HFF-Myc (cell line): ENCODE measurements at regions not wholly inside any gene's neighbourhood (a gene's known extent, or its start where the extent isn't known, plus 50 kb on each side); places are given as distances from the start of the nearest gene placed in this dataset.

Experiments used
- DNase-seq: peaks from one replicate; pipeline ENCODE4 v3.0.0-alpha.2; 2011; ENCODE audit warnings: low read depth; ENCODE audit errors: extremely low read depth
- H3K4me3 ChIP-seq: replicated peaks from 2 replicates; pipeline ENCODE4 v1.5.1; 2011; ENCODE audit warnings: low read depth, mild to moderate bottlenecking, control low read depth, low read length
- TF ChIP-seq, protein P1 (sequence below): IDR thresholded peaks from 2 replicates; pipeline ENCODE4 v1.5.1; 2012; ENCODE audit warnings: mild to moderate bottlenecking, low read depth, low read length, control low read depth; ENCODE audit errors: missing control alignments

DNA sequence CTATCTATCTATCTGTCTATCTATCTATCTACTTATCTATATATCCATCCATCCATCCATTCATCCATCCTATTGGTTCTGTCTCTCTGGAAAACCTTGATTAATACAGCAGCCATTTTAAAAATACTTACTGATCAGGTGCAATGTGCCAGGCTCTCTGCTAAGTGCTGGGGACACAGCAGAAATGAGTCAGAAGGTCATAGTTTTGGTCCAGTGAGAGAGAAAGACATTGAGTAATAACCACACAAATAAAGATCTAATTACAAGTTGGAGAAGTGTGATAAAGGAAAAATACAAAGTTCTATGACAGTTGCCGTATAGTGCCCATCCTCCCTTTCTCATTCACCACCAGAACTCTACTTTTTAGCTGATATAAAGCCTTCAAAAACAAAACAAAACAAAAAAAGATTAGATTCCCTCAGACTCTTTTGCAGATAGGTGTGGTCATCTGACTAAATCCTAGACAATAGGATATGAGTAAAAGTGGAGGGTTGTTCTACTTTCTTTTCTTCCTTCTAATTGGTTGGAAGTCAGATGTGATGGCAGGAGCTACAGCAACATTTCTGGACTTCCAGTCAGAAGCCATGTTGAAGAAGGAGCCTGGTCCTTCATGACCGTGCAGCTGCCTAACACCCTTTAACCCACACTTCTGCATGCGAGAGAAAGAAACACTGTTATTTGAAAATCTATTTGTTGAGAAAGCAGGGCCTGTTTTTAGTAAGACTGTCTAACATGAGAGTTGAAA, 72.0 kb upstream of the TOX3 start:
- TF ChIP-seq, protein P1, sequence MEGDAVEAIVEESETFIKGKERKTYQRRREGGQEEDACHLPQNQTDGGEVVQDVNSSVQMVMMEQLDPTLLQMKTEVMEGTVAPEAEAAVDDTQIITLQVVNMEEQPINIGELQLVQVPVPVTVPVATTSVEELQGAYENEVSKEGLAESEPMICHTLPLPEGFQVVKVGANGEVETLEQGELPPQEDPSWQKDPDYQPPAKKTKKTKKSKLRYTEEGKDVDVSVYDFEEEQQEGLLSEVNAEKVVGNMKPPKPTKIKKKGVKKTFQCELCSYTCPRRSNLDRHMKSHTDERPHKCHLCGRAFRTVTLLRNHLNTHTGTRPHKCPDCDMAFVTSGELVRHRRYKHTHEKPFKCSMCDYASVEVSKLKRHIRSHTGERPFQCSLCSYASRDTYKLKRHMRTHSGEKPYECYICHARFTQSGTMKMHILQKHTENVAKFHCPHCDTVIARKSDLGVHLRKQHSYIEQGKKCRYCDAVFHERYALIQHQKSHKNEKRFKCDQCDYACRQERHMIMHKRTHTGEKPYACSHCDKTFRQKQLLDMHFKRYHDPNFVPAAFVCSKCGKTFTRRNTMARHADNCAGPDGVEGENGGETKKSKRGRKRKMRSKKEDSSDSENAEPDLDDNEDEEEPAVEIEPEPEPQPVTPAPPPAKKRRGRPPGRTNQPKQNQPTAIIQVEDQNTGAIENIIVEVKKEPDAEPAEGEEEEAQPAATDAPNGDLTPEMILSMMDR = no peak
- no peak for DNase-seq
- H3K4me3 ChIP-seq = no peak overlapping the region

DNA sequence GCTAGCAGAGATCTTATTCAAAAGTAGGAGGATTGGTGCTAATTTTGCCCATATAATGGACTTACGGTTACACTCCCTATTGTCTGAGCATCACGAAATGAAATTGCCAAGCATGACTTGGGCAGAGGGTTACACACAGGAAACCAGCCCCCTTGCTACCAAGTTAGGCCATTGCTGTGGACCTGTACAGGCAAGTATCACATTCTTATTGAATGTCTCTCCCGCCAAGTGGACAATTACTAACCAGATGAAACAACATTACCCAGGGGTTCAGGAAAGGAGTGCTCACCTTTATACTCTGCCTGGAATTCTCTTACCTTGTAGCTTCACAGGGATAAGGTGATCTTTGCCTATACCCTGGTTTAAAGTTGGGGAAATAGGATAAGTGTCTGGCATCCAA, 70.6 kb upstream of the TOX3 start:
- TF ChIP-seq, protein P1 = no peak
- no peak overlapping the region for H3K4me3 ChIP-seq
- no peak for DNase-seq

DNA sequence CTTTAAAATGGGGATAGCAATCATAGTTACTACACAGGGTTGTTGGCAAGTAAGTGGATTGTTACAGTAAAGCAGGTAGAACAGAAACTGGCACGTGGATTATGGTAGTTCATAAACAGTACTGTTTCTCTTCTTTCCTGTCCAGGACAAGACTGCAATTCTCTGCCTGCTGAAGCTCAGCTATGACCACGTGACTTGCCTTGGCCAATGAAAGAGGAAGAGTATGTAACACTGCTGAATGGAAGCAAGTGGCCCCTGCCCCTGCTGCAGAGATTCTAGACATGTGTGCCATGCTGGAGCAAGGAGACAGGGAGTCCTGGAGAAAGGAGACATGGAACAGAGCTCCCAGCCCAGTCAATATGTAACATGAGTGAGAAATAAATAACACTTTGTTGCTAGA, 66.6 kb upstream of the TOX3 start:
- H3K4me3 ChIP-seq = no peak overlapping the region
- no peak for DNase-seq
- TF ChIP-seq, protein P1 = no peak

DNA sequence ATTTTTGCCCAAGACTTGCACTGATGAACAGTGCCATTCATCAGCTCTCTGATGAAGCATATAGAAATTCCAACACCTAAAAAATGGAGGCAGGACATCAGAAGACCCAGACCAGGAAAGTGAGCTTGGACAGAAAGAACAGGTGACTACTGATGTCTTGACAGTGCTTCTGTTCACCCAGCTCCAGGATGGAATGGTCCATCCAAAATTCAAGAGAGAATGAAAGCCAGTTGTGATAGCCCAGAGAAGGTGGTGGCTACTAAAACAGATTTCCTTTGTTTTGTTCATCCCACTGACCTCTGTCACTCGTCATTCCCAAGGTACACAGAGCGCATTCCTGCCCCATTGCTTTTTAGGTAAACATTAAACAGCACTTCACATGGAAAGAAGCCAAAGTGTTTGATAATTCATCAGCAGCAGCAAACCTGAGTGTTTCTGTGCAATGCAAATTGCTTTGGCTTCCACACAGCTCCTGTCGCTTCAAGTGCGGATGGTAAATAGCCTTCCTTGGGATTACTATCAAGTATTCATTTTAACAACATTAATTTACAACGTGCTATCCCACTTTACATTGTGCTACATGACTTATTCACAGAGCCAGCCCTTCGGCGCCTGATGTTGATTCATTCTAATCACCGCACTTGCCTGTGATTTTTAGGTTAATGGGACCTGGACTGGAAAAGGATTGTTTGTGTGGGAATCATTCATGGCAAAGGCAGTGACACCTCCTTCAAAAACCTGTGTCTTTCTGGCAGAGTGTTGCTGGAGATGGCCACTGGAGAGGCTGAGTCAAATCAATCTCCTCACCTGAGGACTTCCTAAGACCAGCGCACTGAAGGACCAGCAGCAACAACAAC, 65.1 kb upstream of the TOX3 start:
- TF ChIP-seq, protein P1 = no peak
- DNase-seq = no peak
- no peak overlapping the region for H3K4me3 ChIP-seq

DNA sequence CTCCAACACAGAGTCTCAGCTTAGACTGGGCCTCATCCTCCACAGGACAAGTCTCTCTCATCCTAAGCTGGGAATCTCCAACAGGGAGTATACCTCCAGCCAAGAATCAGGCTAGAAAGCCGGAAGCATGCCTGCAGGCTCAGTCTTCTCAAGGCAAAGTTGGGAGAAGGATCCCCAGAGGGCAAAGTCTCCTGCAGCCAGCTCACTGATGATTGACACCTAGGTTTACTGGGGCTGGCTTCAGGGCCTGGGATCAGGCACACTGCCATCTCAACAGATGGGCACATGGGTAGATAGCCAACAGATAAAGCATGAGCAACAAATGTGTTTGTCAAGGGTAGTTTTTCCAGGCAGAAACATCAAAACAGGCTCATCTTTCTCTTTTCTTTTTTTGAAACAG, 56.1 kb upstream of the TOX3 start:
- no peak for DNase-seq
- TF ChIP-seq, protein P1 = no peak
- no peak overlapping the region for H3K4me3 ChIP-seq

DNA sequence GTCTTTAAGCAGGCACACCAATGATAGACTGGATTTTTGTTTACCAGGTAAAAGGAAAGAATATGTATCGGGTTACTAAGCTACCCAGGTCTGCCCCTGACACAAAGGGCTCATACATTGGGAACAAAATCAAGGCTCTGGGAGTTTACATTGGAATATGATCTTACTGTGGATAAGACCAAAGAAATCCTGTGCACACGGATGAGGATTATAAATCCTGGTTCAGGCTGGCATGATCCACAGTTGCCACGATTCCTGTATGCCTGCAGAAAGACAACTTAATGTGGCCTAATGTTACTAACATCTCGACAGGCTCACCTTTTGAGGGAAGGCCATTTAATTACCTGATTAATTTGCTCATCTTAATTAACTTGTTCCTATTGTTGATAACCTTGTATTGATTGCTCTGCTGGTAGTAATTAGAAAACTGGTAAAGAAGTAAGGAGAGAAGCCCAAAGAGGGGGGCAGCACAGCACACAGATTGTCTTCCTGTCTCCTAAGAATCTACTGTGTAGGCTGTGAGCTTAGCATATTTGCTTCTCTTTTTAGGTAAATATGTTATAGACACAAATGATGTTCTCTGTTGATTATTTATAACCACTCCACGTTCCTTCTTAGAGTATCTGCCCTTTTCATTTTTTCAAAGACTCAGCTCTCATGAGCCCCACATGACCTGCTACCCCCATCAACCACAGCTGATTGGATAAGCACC, 51.0 kb upstream of the TOX3 start:
- DNase-seq = no peak
- TF ChIP-seq, protein P1 = no peak
- H3K4me3 ChIP-seq = no peak overlapping the region
